Neural cell (in vitro differentiated cells): ENCODE measurements at regions not wholly inside any gene's neighbourhood (a gene's known extent, or its start where the extent isn't known, plus 50 kb on each side); places are given as distances from the start of the nearest gene placed in this dataset.
A peak's percentile ranks its signal among the peaks of the same experiment; 100 is the strongest.

ENCODE experiments used
- H2AFZ ChIP-seq: fragments of 200-600, 300-800 bp; sonication (generic), shearing (Covaris generic); 2 replicates; pipeline ENCODE4 v1.6.0; 2014; ENCODE audit warnings: low read depth, mild to moderate bottlenecking, antibody characterized with exemption, low read length, moderate library complexity
- H3F3A ChIP-seq: fragments of 200-600 bp; shearing (Covaris generic); 2 replicates; pipeline ENCODE4 v1.6.1; 2016; ENCODE audit warnings: mild to moderate bottlenecking, moderate library complexity, mixed read lengths, antibody characterized with exemption, low read length; ENCODE audit not compliant: insufficient read depth, poor library complexity, severe bottlenecking
- H3K27ac ChIP-seq: fragments of 200-600, 300-800 bp; sonication (generic), shearing (Covaris generic); 2 replicates; pipeline ENCODE4 v1.5.1; 2014; ENCODE audit warnings: mild to moderate bottlenecking, low read length, moderate library complexity
- H3K27me3 ChIP-seq: fragments of 300-800, 200-600 bp; sonication (generic), shearing (Covaris generic); 2 replicates; pipeline ENCODE4 v1.6.0; 2014; ENCODE audit warnings: mild to moderate bottlenecking, low read depth, low read length, moderate library complexity; ENCODE audit not compliant: insufficient read depth
- H3K36me3 ChIP-seq: fragments of 300-800, 200-600 bp; sonication (generic), shearing (Covaris generic); 2 replicates; pipeline ENCODE4 v1.5.1; 2014; ENCODE audit warnings: mild to moderate bottlenecking, antibody characterized with exemption, low read length, moderate library complexity; ENCODE audit not compliant: insufficient read depth
- H3K4me2 ChIP-seq: fragments of 300-800, 200-600 bp; sonication (generic), shearing (Covaris generic); 2 replicates; pipeline ENCODE4 v1.6.0; 2014; ENCODE audit warnings: mild to moderate bottlenecking, low read length
- H3K4me3 ChIP-seq: fragments of 300-800, 200-600 bp; sonication (generic), shearing (Covaris generic); 2 replicates; pipeline ENCODE4 v1.5.1; 2014; ENCODE audit warnings: mild to moderate bottlenecking, low read length, moderate library complexity
- H3K79me2 ChIP-seq: fragments of 200-600 bp; shearing (Covaris generic); replicated peaks from 2 replicates; pipeline ENCODE4 v1.6.0; 2014; ENCODE audit warnings: mild to moderate bottlenecking, low read length, moderate library complexity; ENCODE audit not compliant: insufficient read depth
- H3K9ac ChIP-seq: fragments of 300-800, 200-600 bp; sonication (generic), shearing (Covaris generic); 2 replicates; pipeline ENCODE4 v1.6.1; 2016; ENCODE audit warnings: mild to moderate bottlenecking, low read length, mixed read lengths
- H3K9me2 ChIP-seq: fragments of 200-600 bp; shearing (Covaris generic); 2 replicates; pipeline ENCODE4 v1.6.1; 2016; ENCODE audit warnings: mild to moderate bottlenecking, low read length, mixed read lengths; ENCODE audit not compliant: insufficient read depth
- H3K9me3 ChIP-seq: fragments of 200-600, 300-800 bp; sonication (generic), shearing (Covaris generic); 2 replicates; pipeline ENCODE4 v1.6.1; 2016; ENCODE audit warnings: mild to moderate bottlenecking, mixed run types, low read length, moderate library complexity, mixed read lengths
- H4K20me1 ChIP-seq: fragments of 200-600 bp; shearing (Covaris generic); 2 replicates; pipeline ENCODE4 v1.6.1; 2016; ENCODE audit warnings: mild to moderate bottlenecking, mixed run types; ENCODE audit not compliant: insufficient read depth
- EP300 ChIP-seq: fragments of 450-650 bp; conservative IDR thresholded peaks from 2 replicates; pipeline ENCODE4 v1.6.1; 2014; ENCODE audit warnings: antibody characterized with exemption, mild to moderate bottlenecking, moderate library complexity; ENCODE audit not compliant: poor library complexity, severe bottlenecking
- EZH2 ChIP-seq: fragments of 200-600, 300-800 bp; shearing (Covaris generic), sonication (generic); IDR thresholded peaks from 2 replicates; pipeline ENCODE4 v1.6.1; 2014; ENCODE audit warnings: antibody characterized with exemption, low read length, borderline replicate concordance, mild to moderate bottlenecking; ENCODE audit not compliant: insufficient read depth, poor library complexity, severe bottlenecking
- MXI1 ChIP-seq: fragments of 450-650 bp; conservative IDR thresholded peaks from 2 replicates; pipeline ENCODE4 v1.6.1; 2014; ENCODE audit warnings: antibody characterized with exemption, mild to moderate bottlenecking; ENCODE audit not compliant: poor library complexity, severe bottlenecking
- POLR2AphosphoS5 ChIP-seq: IDR thresholded peaks from 2 replicates; pipeline ENCODE4 v1.6.1; 2012
- RAD21 ChIP-seq: fragments of 450-650 bp; conservative IDR thresholded peaks from 2 replicates; pipeline ENCODE4 v1.6.1; 2014; ENCODE audit warnings: antibody characterized with exemption, mild to moderate bottlenecking, moderate library complexity
- SMC3 ChIP-seq: fragments of 450-650 bp; conservative IDR thresholded peaks from 2 replicates; pipeline ENCODE4 v1.6.1; 2014; ENCODE audit warnings: antibody characterized with exemption, mild to moderate bottlenecking, moderate library complexity; ENCODE audit not compliant: poor library complexity
- TAF1 ChIP-seq: IDR thresholded peaks from 2 replicates; pipeline ENCODE4 v1.6.1; 2012; ENCODE audit warnings: low read depth
- TF ChIP-seq, protein P1 (sequence below): fragments of 450-650 bp; IDR thresholded peaks from 2 replicates; pipeline ENCODE4 v1.5.1; 2014; ENCODE audit warnings: antibody characterized with exemption, mild to moderate bottlenecking, moderate library complexity; ENCODE audit not compliant: poor library complexity, severe bottlenecking
- TF ChIP-seq, protein P2 (sequence below): IDR thresholded peaks from 2 replicates; pipeline ENCODE4 v1.6.1; 2012; ENCODE audit warnings: borderline replicate concordance

GRCh38 chr1:181142096-181142958 lies 53.8 kb downstream of the IER5 start:
- peak overlapping the region; percentile 47 for H3K9ac ChIP-seq
- peak overlapping the region; percentile 69 for H3K27ac ChIP-seq
- no peaks in the 10 kb centered on the region for H3K27me3 ChIP-seq
- no peaks in the 10 kb centered on the region for H3K9me2 ChIP-seq
- no peaks in the 10 kb centered on the region for H3K79me2 ChIP-seq
- no peaks in the 10 kb centered on the region for H3F3A ChIP-seq
- H3K4me3 ChIP-seq: peak overlapping the region; percentile 21
- TF ChIP-seq, protein P1, sequence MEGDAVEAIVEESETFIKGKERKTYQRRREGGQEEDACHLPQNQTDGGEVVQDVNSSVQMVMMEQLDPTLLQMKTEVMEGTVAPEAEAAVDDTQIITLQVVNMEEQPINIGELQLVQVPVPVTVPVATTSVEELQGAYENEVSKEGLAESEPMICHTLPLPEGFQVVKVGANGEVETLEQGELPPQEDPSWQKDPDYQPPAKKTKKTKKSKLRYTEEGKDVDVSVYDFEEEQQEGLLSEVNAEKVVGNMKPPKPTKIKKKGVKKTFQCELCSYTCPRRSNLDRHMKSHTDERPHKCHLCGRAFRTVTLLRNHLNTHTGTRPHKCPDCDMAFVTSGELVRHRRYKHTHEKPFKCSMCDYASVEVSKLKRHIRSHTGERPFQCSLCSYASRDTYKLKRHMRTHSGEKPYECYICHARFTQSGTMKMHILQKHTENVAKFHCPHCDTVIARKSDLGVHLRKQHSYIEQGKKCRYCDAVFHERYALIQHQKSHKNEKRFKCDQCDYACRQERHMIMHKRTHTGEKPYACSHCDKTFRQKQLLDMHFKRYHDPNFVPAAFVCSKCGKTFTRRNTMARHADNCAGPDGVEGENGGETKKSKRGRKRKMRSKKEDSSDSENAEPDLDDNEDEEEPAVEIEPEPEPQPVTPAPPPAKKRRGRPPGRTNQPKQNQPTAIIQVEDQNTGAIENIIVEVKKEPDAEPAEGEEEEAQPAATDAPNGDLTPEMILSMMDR: peak; percentile 99
- TF ChIP-seq EZH2: no peak
- TF ChIP-seq RAD21: peak; percentile 100
- TF ChIP-seq, protein P2, sequence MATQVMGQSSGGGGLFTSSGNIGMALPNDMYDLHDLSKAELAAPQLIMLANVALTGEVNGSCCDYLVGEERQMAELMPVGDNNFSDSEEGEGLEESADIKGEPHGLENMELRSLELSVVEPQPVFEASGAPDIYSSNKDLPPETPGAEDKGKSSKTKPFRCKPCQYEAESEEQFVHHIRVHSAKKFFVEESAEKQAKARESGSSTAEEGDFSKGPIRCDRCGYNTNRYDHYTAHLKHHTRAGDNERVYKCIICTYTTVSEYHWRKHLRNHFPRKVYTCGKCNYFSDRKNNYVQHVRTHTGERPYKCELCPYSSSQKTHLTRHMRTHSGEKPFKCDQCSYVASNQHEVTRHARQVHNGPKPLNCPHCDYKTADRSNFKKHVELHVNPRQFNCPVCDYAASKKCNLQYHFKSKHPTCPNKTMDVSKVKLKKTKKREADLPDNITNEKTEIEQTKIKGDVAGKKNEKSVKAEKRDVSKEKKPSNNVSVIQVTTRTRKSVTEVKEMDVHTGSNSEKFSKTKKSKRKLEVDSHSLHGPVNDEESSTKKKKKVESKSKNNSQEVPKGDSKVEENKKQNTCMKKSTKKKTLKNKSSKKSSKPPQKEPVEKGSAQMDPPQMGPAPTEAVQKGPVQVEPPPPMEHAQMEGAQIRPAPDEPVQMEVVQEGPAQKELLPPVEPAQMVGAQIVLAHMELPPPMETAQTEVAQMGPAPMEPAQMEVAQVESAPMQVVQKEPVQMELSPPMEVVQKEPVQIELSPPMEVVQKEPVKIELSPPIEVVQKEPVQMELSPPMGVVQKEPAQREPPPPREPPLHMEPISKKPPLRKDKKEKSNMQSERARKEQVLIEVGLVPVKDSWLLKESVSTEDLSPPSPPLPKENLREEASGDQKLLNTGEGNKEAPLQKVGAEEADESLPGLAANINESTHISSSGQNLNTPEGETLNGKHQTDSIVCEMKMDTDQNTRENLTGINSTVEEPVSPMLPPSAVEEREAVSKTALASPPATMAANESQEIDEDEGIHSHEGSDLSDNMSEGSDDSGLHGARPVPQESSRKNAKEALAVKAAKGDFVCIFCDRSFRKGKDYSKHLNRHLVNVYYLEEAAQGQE: peak; percentile 47
- TF ChIP-seq EP300: peak; percentile 56
- peak; percentile 49 for TF ChIP-seq MXI1
- peak; percentile 55 for TF ChIP-seq POLR2AphosphoS5
- peak; percentile 99 for TF ChIP-seq SMC3
- no peak for TF ChIP-seq TAF1
- no peak overlapping the region for H3K4me2 ChIP-seq
- no peaks in the 10 kb centered on the region for H4K20me1 ChIP-seq
- no peaks in the 10 kb centered on the region for H3K36me3 ChIP-seq
- peak overlapping the region; percentile 23 for H2AFZ ChIP-seq
- no peaks in the 10 kb centered on the region for H3K9me3 ChIP-seq

DNA sequence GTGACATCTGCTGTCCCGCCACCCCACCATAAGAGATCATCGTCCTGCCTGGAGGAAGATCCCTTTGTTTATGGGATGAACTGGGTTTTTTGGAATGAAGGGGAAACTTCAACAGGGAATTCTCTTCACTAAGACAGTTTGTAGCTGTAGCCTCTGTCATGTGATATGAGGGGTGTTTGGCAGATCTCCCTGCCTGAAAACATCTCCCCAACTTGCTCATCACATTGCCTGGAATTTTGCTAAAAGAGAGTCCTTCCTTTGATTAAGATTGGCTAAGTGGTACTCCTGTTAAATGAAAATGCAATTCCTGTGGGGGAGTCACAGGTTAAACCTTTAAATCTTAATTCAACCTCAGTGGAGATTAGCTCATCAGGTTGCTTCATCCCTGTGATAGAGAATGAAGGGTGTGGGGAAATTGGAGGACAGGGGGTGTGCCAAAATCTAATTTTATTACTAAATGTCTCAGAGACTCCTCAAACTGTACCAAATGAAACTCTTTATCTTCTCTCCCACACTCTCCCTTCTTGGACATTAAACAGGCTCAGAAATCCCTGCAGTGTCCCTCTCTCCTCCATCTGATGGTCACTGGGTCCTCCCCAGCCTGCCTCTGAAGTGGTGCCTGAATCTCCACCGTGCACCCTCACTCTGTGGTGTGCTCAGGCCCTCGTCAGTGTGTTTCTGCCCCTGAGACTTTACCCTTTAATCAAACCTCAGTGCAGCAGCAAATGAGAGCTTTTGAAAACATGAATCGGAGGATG lies 54.8 kb downstream of the IER5 start:
- H3K27me3 ChIP-seq: no peaks in the 10 kb centered on the region
- peak overlapping the region; percentile 25 for H3K4me2 ChIP-seq
- H3K9me2 ChIP-seq: no peaks in the 10 kb centered on the region
- peak overlapping the region; percentile 69 for H3K27ac ChIP-seq
- no peaks in the 10 kb centered on the region for H3K36me3 ChIP-seq
- no peaks in the 10 kb centered on the region for H3K9me3 ChIP-seq
- H2AFZ ChIP-seq: no peak overlapping the region
- H3K9ac ChIP-seq: peak overlapping the region; percentile 30
- TF ChIP-seq SMC3: no peak
- TF ChIP-seq RAD21: no peak
- TF ChIP-seq TAF1: no peak
- TF ChIP-seq, protein P1: no peak
- TF ChIP-seq, protein P2: no peak
- H3K79me2 ChIP-seq: no peaks in the 10 kb centered on the region
- H3F3A ChIP-seq: no peaks in the 10 kb centered on the region
- H4K20me1 ChIP-seq: no peaks in the 10 kb centered on the region
- no peak overlapping the region for H3K4me3 ChIP-seq
